BE2C (cell line): ENCODE measurements at regions not wholly inside any gene's neighbourhood (a gene's known extent, or its start where the extent isn't known, plus 50 kb on each side); places are given as distances from the start of the nearest gene placed in this dataset.

ENCODE experiments used
- DNase-seq: peaks from one replicate; pipeline ENCODE4 v3.0.0-alpha.2; 2020
- H3K27me3 ChIP-seq: fragments of 250-450 bp; sonication (Bioruptor Pico); 2 replicates; pipeline ENCODE4 v1.5.1; 2020; ENCODE audit warnings: mild to moderate bottlenecking
- H3K36me3 ChIP-seq: fragments of 250-450 bp; sonication (Bioruptor Pico); 2 replicates; pipeline ENCODE4 v1.5.1; 2020; ENCODE audit warnings: mild to moderate bottlenecking
- H3K4me1 ChIP-seq: fragments of 250-450 bp; sonication (Bioruptor Pico); 2 replicates; pipeline ENCODE4 v1.5.1; 2020
- H3K4me3 ChIP-seq: 2 replicates; pipeline ENCODE4 v1.5.1; 2011; ENCODE audit warnings: low read depth, low read length
- H3K9me3 ChIP-seq: fragments of 250-450 bp; sonication (Bioruptor Pico); 2 replicates; pipeline ENCODE4 v1.5.1; 2020
- TF ChIP-seq, protein P1 (sequence below): IDR thresholded peaks from 2 replicates; pipeline ENCODE4 v1.5.1; 2012; ENCODE audit warnings: mild to moderate bottlenecking, low read depth, low read length

DNA sequence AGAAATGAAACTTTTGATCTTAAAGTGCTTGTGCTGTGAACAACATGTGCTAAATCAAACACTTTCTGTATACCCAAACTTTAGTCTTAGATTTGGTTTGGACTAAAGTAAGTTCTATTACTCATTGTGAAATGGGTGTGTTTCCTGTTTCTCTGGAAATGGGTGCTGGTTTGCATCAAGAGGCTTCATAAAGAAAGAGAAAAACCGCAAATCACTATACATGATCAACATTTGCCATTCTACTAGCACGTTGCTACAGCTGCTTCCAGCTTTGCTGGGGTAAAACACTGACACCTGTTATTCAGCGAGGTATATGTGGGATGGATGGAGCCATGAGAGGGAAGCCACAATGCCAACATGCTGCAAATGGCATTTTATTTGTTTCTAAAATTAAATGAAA is 547.0 kb upstream of the ACVR2A start:
- H3K27me3 ChIP-seq: no peaks in the 10 kb centered on the region
- H3K36me3 ChIP-seq: no peaks in the 10 kb centered on the region
- DNase-seq: no peak
- no peaks in the 10 kb centered on the region for H3K4me1 ChIP-seq
- H3K4me3 ChIP-seq: no peak overlapping the region
- H3K9me3 ChIP-seq: no peaks in the 10 kb centered on the region
- TF ChIP-seq, protein P1, sequence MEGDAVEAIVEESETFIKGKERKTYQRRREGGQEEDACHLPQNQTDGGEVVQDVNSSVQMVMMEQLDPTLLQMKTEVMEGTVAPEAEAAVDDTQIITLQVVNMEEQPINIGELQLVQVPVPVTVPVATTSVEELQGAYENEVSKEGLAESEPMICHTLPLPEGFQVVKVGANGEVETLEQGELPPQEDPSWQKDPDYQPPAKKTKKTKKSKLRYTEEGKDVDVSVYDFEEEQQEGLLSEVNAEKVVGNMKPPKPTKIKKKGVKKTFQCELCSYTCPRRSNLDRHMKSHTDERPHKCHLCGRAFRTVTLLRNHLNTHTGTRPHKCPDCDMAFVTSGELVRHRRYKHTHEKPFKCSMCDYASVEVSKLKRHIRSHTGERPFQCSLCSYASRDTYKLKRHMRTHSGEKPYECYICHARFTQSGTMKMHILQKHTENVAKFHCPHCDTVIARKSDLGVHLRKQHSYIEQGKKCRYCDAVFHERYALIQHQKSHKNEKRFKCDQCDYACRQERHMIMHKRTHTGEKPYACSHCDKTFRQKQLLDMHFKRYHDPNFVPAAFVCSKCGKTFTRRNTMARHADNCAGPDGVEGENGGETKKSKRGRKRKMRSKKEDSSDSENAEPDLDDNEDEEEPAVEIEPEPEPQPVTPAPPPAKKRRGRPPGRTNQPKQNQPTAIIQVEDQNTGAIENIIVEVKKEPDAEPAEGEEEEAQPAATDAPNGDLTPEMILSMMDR: no peak

DNA sequence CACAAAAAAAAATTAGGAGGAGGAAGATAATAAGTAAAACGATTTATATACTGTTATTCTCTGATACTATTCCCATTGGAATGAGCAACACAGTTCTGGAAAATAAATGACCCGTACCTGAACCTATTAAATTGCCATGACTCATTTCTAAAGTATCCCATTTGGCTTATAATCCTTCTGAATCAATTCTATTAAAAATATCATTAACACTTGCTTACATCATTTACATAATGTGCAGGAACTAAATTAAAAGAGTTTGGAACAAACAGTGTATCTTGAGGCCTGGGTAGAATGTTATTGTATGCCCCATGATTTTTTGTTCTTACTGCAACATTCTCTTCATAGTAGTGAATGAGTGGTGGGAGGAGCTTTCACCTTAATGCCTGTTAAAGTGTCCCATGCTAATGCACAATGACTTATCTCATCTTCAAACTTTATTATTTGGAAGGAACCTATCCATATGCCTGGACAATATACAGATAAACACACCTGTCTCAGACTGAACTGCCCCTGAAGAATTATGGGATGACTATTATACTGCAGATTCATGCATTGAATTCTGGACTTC is 549.9 kb upstream of the ACVR2A start:
- Histone ChIP-seq H3K36me3 (no peaks in the 10 kb centered on the region), H3K27me3 (no peaks in the 10 kb centered on the region), H3K9me3 (no peaks in the 10 kb centered on the region), H3K4me3 (no peak overlapping the region), H3K4me1 (no peaks in the 10 kb centered on the region)
- TF ChIP-seq, protein P1: no peak
- DNase-seq: no peak

DNA sequence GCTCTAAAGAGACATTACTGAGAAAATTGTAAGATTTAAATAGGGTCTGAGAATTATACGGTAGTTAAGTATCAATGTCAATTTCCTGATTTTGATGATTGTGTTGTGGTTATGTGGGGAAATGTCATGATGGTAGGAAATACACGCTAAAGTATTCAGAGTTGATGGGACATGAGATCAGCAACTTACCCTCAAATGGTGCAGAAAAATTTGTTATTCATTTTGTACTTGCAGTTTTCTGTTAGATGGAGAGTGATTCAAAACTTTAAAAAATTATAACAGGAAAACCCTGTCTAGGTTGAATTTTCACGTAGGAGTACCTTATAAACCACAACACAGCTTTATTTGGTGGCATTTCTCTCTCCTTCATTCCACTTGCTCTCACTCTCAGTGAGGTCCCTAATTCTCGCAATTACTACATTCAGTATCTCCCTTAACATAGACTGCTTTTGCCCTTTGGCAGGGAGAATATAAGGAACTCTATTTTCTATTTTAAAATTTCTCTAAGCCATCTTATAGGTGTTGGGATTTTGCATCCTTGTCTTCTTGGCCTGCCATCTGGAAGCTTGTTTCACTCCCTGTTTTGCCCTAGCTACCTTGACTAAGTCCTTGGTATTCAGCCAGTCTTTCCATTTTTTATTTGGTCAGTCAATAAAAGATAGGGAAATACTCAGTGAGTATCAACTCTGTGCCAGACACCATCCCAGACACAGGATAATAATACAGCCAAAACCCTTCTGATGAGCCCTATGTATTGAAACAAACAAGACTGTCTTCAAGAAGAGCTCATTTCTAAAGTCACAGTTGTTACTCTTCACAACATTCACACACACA is 550.6 kb upstream of the ACVR2A start:
- no peak overlapping the region for H3K4me3 ChIP-seq
- TF ChIP-seq, protein P1: no peak
- H3K36me3 ChIP-seq: no peaks in the 10 kb centered on the region
- no peak for DNase-seq
- no peaks in the 10 kb centered on the region for H3K4me1 ChIP-seq
- no peaks in the 10 kb centered on the region for H3K9me3 ChIP-seq
- H3K27me3 ChIP-seq: no peaks in the 10 kb centered on the region

DNA sequence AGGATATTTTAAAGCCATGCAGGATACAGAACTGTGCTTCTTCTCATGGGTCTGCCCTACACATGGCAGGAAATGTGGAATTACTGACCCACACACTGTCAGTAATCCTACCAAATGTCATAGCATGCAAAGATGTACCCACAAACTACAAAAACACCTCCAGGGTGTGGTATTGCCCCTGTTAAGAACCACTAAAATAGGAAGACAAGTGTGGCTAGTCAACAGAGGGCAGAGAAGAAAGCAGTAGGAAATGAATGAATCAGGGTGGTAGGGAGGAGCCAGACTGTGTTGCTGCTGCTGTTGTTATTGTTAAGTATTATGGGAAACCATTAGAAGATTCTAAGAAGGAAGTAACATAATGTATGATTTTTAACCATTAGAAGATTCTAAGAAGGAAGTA is 556.7 kb upstream of the ACVR2A start:
- DNase-seq: no peak
- Histone ChIP-seq H3K36me3 (no peaks in the 10 kb centered on the region), H3K4me3 (no peak overlapping the region), H3K9me3 (no peaks in the 10 kb centered on the region), H3K4me1 (no peaks in the 10 kb centered on the region), H3K27me3 (no peaks in the 10 kb centered on the region)
- TF ChIP-seq, protein P1: no peak

DNA sequence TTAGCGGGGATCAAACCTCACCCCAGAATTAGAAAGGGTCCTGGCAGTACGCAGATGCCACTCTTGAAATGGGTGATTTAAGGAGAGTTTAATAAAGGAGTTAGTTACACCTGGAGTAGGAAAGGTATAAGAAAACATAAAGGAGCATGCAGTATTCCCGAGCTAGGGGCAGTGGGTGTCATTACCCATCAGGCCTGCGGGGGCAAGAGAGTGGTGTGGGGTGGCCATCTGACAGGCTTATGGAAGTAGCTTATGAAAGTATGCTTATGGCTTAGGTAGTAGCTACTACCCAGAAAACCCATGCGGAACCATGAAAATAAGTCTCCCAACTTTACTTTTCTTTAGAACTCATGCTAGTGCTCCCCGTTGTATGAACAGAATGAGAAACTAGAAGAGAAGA is 568.9 kb upstream of the ACVR2A start:
- H3K36me3 ChIP-seq: no peaks in the 10 kb centered on the region
- no peaks in the 10 kb centered on the region for H3K27me3 ChIP-seq
- no peaks in the 10 kb centered on the region for H3K4me1 ChIP-seq
- H3K9me3 ChIP-seq: no peaks in the 10 kb centered on the region
- DNase-seq: no peak
- no peak overlapping the region for H3K4me3 ChIP-seq
- TF ChIP-seq, protein P1: no peak

DNA sequence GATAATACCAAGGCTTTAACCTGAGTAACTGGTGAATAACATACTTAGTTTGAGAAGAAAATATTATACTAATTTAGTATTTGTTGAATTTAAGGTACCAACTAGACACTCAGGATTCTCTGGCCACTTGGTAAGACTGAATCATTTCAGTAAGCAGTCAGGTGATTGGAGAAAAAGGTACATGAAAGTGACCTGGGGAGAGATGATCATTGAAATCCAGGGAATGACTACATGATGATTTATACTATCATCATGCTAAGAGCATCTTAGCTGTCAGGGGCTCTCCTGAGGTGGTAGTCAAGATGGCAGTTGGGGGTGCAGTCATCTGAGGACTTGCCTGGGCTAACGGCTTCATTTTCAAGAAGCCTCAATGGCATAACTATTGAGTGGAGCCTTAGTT is 571.2 kb upstream of the ACVR2A start:
- H3K36me3 ChIP-seq: no peaks in the 10 kb centered on the region
- H3K4me3 ChIP-seq: no peak overlapping the region
- H3K9me3 ChIP-seq: no peaks in the 10 kb centered on the region
- no peaks in the 10 kb centered on the region for H3K27me3 ChIP-seq
- DNase-seq: no peak
- TF ChIP-seq, protein P1: no peak
- H3K4me1 ChIP-seq: no peaks in the 10 kb centered on the region
